ENCODE measurements at regions not wholly inside any gene's neighbourhood (a gene's known extent, or its start where the extent isn't known, plus 50 kb on each side); places are given as distances from the start of the nearest gene placed in this dataset.

- Histone ChIP-seq H3K4me1 (peaks cover 12 to 15% of the 10 kb centered on the region in 2 donors), H3K4me3 (no peak overlapping the region), H3K36me3 (no peaks in the 10 kb centered on the region), H3K27me3 (peaks cover 0 to 21% of the 10 kb centered on the region in 2 donors), H3K27ac (no peak overlapping the region), H3K9me3 (peaks cover 0 to 3% of the 10 kb centered on the region in 2 donors)
- DNase-seq: peak in 1 of 4 donors; percentile 68
- peak; percentile 60 for ATAC-seq
- no peak for TF ChIP-seq CTCF (IDR thresholded peaks at IDR 0.05)
- intact Hi-C loops (cut with DNase I): no loop called here
These were observed 98.9 kb upstream of the TLE3 start for GRCh38 chr15:70196372-70197316.

GRCh38 chr15:70195587-70196305, 98.0 kb upstream of the TLE3 start:
- intact Hi-C loops (cut with DNase I): no loop called here
- H3K27ac ChIP-seq: no peak overlapping the region
- peaks cover 12 to 15% of the 10 kb centered on the region in 2 donors for H3K4me1 ChIP-seq
- H3K36me3 ChIP-seq: no peaks in the 10 kb centered on the region
- peaks cover 0 to 19% of the 10 kb centered on the region in 2 donors for H3K27me3 ChIP-seq
- H3K9me3 ChIP-seq: peaks cover 0 to 3% of the 10 kb centered on the region in 2 donors
- DNase-seq: peak in 3 of 4 donors; percentile 60 to 84 (median 73)
- peak; percentile 82 for ATAC-seq
- no peak overlapping the region for H3K4me3 ChIP-seq
- TF ChIP-seq CTCF (IDR thresholded peaks at IDR 0.05): no peak

GRCh38 chr15:70195171-70195570, 97.5 kb upstream of the TLE3 start:
- H3K9me3 ChIP-seq: peaks cover 0 to 3% of the 10 kb centered on the region in 2 donors
- peaks cover 12% of the 10 kb centered on the region in 2 donors for H3K4me1 ChIP-seq
- no peak for TF ChIP-seq CTCF (IDR thresholded peaks at IDR 0.05)
- peaks cover 0 to 13% of the 10 kb centered on the region in 2 donors for H3K27me3 ChIP-seq
- no peak for DNase-seq
- no peak overlapping the region for H3K4me3 ChIP-seq
- no peak for ATAC-seq
- H3K36me3 ChIP-seq: no peaks in the 10 kb centered on the region
- no peak overlapping the region for H3K27ac ChIP-seq
- intact Hi-C loops (cut with DNase I): no loop called here

GRCh38 chr15:70194266-70194665, 96.5 kb upstream of the TLE3 start:
- intact Hi-C loops (cut with DNase I): no loop called here
- peaks cover 0 to 3% of the 10 kb centered on the region in 2 donors for H3K9me3 ChIP-seq
- no peak overlapping the region for H3K4me3 ChIP-seq
- peaks cover 0 to 4% of the 10 kb centered on the region in 2 donors for H3K27me3 ChIP-seq
- H3K4me1 ChIP-seq: peaks cover 12% of the 10 kb centered on the region in 2 donors
- DNase-seq (no peak), ATAC-seq (no peak)
- no peak for TF ChIP-seq CTCF (IDR thresholded peaks at IDR 0.05)
- H3K27ac ChIP-seq: no peak overlapping the region
- no peaks in the 10 kb centered on the region for H3K36me3 ChIP-seq

- TF ChIP-seq CTCF (IDR thresholded peaks at IDR 0.05): no peak
- H3K9me3 ChIP-seq: peaks cover 0 to 3% of the 10 kb centered on the region in 2 donors
- H3K27ac ChIP-seq: no peak overlapping the region
- DNase-seq (no peak), ATAC-seq (no peak)
- no peak overlapping the region for H3K4me3 ChIP-seq
- no peaks in the 10 kb centered on the region for H3K36me3 ChIP-seq
- H3K27me3 ChIP-seq: no peaks in the 10 kb centered on the region
- intact Hi-C loops (cut with DNase I): no loop called here
- H3K4me1 ChIP-seq: peaks cover 12% of the 10 kb centered on the region in 2 donors
These were observed 96.0 kb upstream of the TLE3 start for GRCh38 chr15:70193734-70194133.
